Gastrocnemius medialis (tissue), 4 donors: ENCODE measurements at regions not wholly inside any gene's neighbourhood (a gene's known extent, or its start where the extent isn't known, plus 50 kb on each side); places are given as distances from the start of the nearest gene placed in this dataset.

Source experiments
- POLR2A ChIP-seq, 2 donors: fragments of 450-650 bp; IDR thresholded peaks; one replicate each; pipeline ENCODE4 v1.6.1; 2017; ENCODE audit warnings: antibody characterized with exemption in 2 of 2, mild to moderate bottlenecking in 2 of 2, moderate library complexity in 2 of 2
- TF ChIP-seq, protein P1 (sequence below), 5 experiments: fragments of 450-650 bp in 3 of 5; fragments of 200-600 bp in 2 of 5; sonication (generic) in 2 of 5; IDR thresholded peaks in 4 of 5; conservative IDR thresholded peaks in 1 of 5; 1 replicate in 4 of 5; 2 replicates in 1 of 5; pipeline ENCODE4 v1.5.1; 2016 to 2019; ENCODE audit warnings: antibody characterized with exemption in 5 of 5, mild to moderate bottlenecking in 3 of 5, moderate library complexity in 3 of 5

DNA sequence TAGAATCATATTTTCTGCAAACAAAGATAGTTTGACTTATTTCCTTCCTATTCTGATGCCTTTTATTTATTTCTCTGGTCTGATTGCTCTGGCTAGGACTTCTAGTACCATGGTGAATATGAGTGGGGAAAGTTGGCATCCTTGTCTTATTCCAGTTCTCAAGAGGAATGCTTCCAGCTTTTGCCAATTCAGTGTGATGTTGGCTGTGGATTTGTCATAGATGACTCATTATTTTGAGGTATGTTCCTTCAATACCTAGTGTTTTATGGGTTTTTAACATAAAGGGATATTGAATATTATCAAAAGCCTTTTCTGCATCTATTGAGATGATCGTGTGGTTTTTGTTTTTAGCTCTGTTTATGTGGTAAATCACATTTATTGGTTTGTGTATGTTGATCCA lies 139.4 kb upstream of the CNTN1 start:
- TF ChIP-seq, protein P1, sequence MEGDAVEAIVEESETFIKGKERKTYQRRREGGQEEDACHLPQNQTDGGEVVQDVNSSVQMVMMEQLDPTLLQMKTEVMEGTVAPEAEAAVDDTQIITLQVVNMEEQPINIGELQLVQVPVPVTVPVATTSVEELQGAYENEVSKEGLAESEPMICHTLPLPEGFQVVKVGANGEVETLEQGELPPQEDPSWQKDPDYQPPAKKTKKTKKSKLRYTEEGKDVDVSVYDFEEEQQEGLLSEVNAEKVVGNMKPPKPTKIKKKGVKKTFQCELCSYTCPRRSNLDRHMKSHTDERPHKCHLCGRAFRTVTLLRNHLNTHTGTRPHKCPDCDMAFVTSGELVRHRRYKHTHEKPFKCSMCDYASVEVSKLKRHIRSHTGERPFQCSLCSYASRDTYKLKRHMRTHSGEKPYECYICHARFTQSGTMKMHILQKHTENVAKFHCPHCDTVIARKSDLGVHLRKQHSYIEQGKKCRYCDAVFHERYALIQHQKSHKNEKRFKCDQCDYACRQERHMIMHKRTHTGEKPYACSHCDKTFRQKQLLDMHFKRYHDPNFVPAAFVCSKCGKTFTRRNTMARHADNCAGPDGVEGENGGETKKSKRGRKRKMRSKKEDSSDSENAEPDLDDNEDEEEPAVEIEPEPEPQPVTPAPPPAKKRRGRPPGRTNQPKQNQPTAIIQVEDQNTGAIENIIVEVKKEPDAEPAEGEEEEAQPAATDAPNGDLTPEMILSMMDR (IDR thresholded peaks at IDR 0.05 in 4 of 5, conservative IDR thresholded peaks at IDR 0.05 in 1 of 5) = no peak
- TF ChIP-seq POLR2A (IDR thresholded peaks at IDR 0.05) = no peak
